ENCODE measurements at regions not wholly inside any gene's neighbourhood (a gene's known extent, or its start where the extent isn't known, plus 50 kb on each side); places are given as distances from the start of the nearest gene placed in this dataset.

DNA sequence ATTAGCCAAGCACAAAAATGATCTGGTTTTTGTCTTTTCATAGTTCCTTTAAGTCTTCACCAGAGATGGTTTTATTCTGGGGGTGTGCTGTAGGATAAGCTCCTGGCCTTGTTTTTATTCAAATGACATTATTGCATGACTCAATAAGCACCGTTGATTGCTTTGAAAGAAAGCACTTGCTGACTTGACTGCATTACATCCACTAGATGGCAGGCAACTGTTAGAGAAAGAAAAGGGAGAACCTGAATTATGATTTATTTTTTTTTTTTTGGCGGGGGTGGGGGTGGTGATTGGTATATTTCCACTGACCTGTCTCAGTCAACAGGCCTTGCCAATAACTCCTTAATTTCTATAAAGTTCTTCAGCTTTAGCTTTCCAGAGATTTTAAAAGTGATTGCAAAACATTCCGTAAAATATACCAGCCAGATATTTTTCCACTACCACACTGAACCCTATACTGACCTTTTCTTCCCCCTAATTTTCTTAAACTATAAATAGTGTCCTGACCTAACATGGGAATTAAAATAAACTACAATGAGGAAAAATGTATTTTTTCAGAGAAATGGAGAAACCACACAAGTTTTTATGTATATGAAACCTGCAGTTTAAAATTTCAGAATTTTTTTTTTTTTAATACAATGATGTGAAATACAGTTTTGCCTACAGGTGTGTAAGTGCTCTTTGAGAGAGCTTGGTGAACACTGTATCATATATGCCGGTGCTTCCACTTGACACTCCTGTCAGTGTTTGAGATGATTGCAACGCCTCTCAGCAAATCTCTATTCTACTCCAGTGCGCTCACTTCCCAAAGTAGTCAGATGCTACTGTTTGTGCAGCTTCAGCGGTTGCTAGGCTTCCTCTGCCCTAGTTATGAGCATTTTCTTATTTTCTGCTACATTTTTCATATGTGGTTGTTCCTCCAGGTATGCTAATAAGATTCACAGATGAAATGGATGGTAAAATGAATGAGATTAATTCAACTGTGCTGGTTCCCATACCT is 274.3 kb downstream of the CD109 start:
- peak; percentile 79 for DNase-seq
- H3K36me3 ChIP-seq (ENCODE audit: insufficient read depth, low read length), result no peaks in the 10 kb centered on the region
- H3K27me3 ChIP-seq (ENCODE audit: low read length), result no peaks in the 10 kb centered on the region
- no peak overlapping the region for H3K4me2 ChIP-seq (ENCODE audit: low read depth, low read length, poor library complexity, severe bottlenecking)
- no peaks in the 10 kb centered on the region for H3K9me2 ChIP-seq (replicated peaks; ENCODE audit: insufficient read depth, low read length)
- H3K79me2 ChIP-seq (ENCODE audit: low read length), result no peaks in the 10 kb centered on the region
- no peaks in the 10 kb centered on the region for H3K9me3 ChIP-seq (ENCODE audit: low read length)
- H4K20me1 ChIP-seq (ENCODE audit: insufficient read depth, low read depth, low read length), result no peaks in the 10 kb centered on the region
- no peak overlapping the region for H3K4me3 ChIP-seq (ENCODE audit: low read length)
- no peak overlapping the region for H3K27ac ChIP-seq (ENCODE audit: low read length)
- H3K9ac ChIP-seq (ENCODE audit: low read length), result no peak overlapping the region
- no peak overlapping the region for H2AFZ ChIP-seq (ENCODE audit: low read length)
- no peaks in the 10 kb centered on the region for H3K4me1 ChIP-seq (ENCODE audit: low read length)

DNA sequence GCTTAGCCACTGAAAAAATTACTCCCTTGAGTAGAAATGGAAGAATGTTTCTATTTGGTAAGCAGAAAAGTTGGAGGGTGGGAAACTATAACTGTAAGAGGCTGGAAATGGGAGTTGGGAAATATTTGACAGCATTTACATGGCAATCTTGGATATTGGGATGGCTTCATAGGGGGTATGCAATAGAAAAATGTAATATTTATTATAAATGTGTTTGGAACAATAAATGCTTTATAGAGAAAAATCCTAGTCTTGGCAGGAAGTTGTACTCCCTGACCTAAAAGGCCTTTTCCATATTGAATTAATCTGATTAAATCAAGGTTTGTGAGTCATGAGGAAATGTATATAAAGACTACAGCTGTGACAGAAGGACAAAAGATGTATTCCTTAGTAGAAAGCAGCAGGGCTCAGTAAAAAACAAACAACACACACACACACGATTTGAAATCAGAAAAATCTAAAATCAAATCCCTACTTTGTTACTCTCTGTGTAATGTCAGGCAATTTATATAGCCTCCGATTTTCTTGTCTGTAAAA is 272.3 kb downstream of the CD109 start:
- Histone ChIP-seq H3K9ac (ENCODE audit: low read length) (no peak overlapping the region), H3K9me2 (replicated peaks; ENCODE audit: insufficient read depth, low read length) (no peaks in the 10 kb centered on the region), H3K27ac (ENCODE audit: low read length) (no peak overlapping the region), H3K4me3 (ENCODE audit: low read length) (no peak overlapping the region), H3K27me3 (ENCODE audit: low read length) (no peaks in the 10 kb centered on the region), H2AFZ (ENCODE audit: low read length) (no peak overlapping the region), H3K4me1 (ENCODE audit: low read length) (no peaks in the 10 kb centered on the region), H3K79me2 (ENCODE audit: low read length) (no peaks in the 10 kb centered on the region), H3K9me3 (ENCODE audit: low read length) (no peaks in the 10 kb centered on the region), H4K20me1 (ENCODE audit: insufficient read depth, low read depth, low read length) (no peaks in the 10 kb centered on the region), H3K4me2 (ENCODE audit: low read depth, low read length, poor library complexity, severe bottlenecking) (no peak overlapping the region), H3K36me3 (ENCODE audit: insufficient read depth, low read length) (no peaks in the 10 kb centered on the region)
- DNase-seq, result no peak

DNA sequence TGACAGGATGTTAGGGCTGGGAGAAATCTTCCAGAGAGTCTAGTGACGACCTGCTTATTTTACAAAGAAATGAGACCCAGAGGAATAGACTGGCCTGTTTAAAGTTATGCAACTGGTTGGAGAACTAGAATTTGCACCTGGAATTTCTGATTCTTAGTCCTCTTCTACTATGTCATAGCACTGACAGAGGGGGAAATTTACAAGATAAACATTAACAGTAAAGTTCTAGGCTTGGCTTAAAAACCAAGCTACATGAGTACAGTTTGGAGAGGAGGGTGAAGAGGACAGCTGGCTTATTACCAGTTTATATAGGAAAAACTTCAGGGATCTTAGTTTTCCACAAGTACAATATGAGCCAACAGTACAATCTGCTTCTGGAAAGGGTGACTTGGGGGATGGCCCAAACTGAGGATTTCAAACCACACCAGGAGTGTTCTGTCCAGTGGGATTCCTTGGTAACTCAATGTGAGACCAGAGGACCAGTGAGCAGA is 269.6 kb downstream of the CD109 start:
- no peak overlapping the region for H3K27ac ChIP-seq (ENCODE audit: low read length)
- H3K4me1 ChIP-seq (ENCODE audit: low read length), result no peaks in the 10 kb centered on the region
- no peak overlapping the region for H3K4me3 ChIP-seq (ENCODE audit: low read length)
- no peak overlapping the region for H3K9ac ChIP-seq (ENCODE audit: low read length)
- no peaks in the 10 kb centered on the region for H4K20me1 ChIP-seq (ENCODE audit: insufficient read depth, low read depth, low read length)
- H3K79me2 ChIP-seq (ENCODE audit: low read length), result no peaks in the 10 kb centered on the region
- H3K36me3 ChIP-seq (ENCODE audit: insufficient read depth, low read length), result no peaks in the 10 kb centered on the region
- no peak overlapping the region for H3K4me2 ChIP-seq (ENCODE audit: low read depth, low read length, poor library complexity, severe bottlenecking)
- no peak overlapping the region for H2AFZ ChIP-seq (ENCODE audit: low read length)
- DNase-seq, result no peak
- H3K9me3 ChIP-seq (ENCODE audit: low read length), result no peaks in the 10 kb centered on the region
- no peaks in the 10 kb centered on the region for H3K9me2 ChIP-seq (replicated peaks; ENCODE audit: insufficient read depth, low read length)
- no peaks in the 10 kb centered on the region for H3K27me3 ChIP-seq (ENCODE audit: low read length)

DNA sequence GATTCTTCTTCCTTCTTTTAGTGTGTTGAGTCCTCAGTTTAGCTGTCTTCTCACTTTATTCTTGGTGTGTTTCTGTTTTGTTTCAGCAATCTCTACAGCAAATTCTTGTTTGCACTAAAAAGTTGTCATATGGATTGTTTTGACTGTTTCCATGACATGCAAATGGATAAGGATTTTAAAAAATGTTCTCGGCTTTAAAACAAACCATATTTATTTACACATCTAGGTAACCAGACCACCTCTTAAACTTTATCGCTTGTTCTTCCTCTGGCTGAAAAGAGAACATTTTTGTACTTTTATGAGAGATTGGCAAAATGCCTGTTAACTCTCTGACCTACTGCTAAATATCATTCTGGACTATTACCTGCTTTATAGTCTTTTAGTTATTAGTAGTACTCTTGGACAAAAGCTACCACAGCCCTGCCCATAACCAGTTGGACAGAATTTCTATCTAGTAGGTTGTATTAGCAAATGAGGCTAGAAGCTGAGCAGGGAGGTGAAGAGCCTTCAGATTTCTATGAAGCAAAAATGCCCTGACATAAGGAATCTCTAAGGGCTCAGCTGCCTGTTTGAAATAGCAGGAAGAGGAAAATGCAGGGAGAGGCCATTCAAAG is 268.3 kb downstream of the CD109 start:
- Histone ChIP-seq H3K4me3 (ENCODE audit: low read length) (no peak overlapping the region), H3K9me2 (replicated peaks; ENCODE audit: insufficient read depth, low read length) (no peaks in the 10 kb centered on the region), H2AFZ (ENCODE audit: low read length) (no peak overlapping the region), H3K4me2 (ENCODE audit: low read depth, low read length, poor library complexity, severe bottlenecking) (no peak overlapping the region), H3K36me3 (ENCODE audit: insufficient read depth, low read length) (no peaks in the 10 kb centered on the region), H3K79me2 (ENCODE audit: low read length) (no peaks in the 10 kb centered on the region), H3K27me3 (ENCODE audit: low read length) (no peaks in the 10 kb centered on the region), H3K9me3 (ENCODE audit: low read length) (no peaks in the 10 kb centered on the region), H3K9ac (ENCODE audit: low read length) (no peak overlapping the region), H3K4me1 (ENCODE audit: low read length) (no peaks in the 10 kb centered on the region), H4K20me1 (ENCODE audit: insufficient read depth, low read depth, low read length) (no peaks in the 10 kb centered on the region), H3K27ac (ENCODE audit: low read length) (no peak overlapping the region)
- DNase-seq, result no peak

DNA sequence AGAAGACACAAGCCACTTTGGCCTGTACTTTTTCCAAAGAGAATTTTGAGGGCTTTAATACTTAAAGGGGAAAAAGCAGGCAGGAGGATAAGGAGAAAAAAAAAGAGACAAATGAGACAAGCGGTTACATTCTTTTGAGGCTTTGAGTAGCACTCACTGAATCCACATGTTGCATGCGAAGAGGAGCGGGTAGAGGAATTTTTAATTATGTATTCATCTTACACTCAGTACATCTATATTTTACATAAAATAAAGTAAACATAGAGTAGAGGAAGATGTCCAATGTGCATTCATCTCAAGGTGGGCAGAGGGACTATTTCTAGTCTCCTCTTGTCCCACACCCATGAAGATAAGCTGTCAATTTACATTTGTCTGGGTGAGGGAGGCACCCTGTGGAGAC is 266.9 kb downstream of the CD109 start:
- Histone ChIP-seq H4K20me1 (ENCODE audit: insufficient read depth, low read depth, low read length) (no peaks in the 10 kb centered on the region), H3K4me2 (ENCODE audit: low read depth, low read length, poor library complexity, severe bottlenecking) (no peak overlapping the region), H3K27ac (ENCODE audit: low read length) (no peak overlapping the region), H3K9me2 (replicated peaks; ENCODE audit: insufficient read depth, low read length) (no peaks in the 10 kb centered on the region), H2AFZ (ENCODE audit: low read length) (no peak overlapping the region), H3K36me3 (ENCODE audit: insufficient read depth, low read length) (no peaks in the 10 kb centered on the region), H3K4me3 (ENCODE audit: low read length) (no peak overlapping the region), H3K9ac (ENCODE audit: low read length) (no peak overlapping the region), H3K79me2 (ENCODE audit: low read length) (no peaks in the 10 kb centered on the region), H3K4me1 (ENCODE audit: low read length) (no peaks in the 10 kb centered on the region), H3K9me3 (ENCODE audit: low read length) (no peaks in the 10 kb centered on the region), H3K27me3 (ENCODE audit: low read length) (no peaks in the 10 kb centered on the region)
- DNase-seq, result no peak

DNA sequence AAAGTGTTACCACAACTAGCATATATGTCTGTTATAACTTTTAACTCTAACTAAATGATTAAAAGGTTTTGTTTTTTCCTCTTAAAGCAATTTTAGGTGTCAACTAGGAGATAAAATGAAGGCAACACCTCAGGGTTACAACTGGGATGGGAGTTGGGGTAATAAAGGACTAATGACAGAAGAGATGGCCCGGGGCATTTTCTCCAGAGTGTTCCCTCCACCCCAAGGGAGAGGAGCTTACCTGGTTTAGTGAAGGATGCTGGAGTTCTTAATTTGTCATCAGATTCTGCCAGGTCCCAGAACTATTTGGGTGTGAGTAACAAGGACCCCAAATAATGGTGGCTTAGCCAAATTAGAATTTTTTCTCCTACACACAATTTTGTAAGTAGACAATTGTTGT is 260.3 kb downstream of the CD109 start:
- Histone ChIP-seq H3K4me2 (ENCODE audit: low read depth, low read length, poor library complexity, severe bottlenecking) (no peak overlapping the region), H3K9ac (ENCODE audit: low read length) (no peak overlapping the region), H3K4me1 (ENCODE audit: low read length) (no peaks in the 10 kb centered on the region), H4K20me1 (ENCODE audit: insufficient read depth, low read depth, low read length) (no peaks in the 10 kb centered on the region), H3K9me3 (ENCODE audit: low read length) (no peaks in the 10 kb centered on the region), H3K36me3 (ENCODE audit: insufficient read depth, low read length) (no peaks in the 10 kb centered on the region), H3K27me3 (ENCODE audit: low read length) (no peaks in the 10 kb centered on the region), H3K4me3 (ENCODE audit: low read length) (no peak overlapping the region), H3K9me2 (replicated peaks; ENCODE audit: insufficient read depth, low read length) (no peaks in the 10 kb centered on the region), H3K27ac (ENCODE audit: low read length) (no peak overlapping the region), H2AFZ (ENCODE audit: low read length) (no peak overlapping the region), H3K79me2 (ENCODE audit: low read length) (no peaks in the 10 kb centered on the region)
- DNase-seq, result no peak

DNA sequence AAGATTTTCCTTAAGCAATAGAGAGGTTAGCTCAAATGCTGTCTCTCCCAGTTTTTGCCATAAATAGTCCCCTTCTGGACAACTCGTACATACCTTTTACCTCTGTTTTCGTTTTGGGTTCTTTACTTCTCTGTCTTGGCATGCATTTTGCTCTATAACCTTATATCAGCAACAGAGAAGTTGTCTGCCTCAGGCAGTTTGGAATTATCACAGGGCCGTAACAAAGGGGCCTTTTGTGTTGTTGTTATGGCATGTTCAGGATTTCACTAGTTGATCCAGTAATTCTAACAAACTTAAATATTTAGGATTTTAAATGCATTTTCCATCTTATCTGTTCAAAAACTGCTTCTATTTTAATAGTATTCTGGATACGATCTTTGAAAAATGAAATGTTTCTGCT is 259.8 kb downstream of the CD109 start:
- Histone ChIP-seq H3K79me2 (ENCODE audit: low read length) (no peaks in the 10 kb centered on the region), H3K9me2 (replicated peaks; ENCODE audit: insufficient read depth, low read length) (no peaks in the 10 kb centered on the region), H3K4me3 (ENCODE audit: low read length) (no peak overlapping the region), H3K4me2 (ENCODE audit: low read depth, low read length, poor library complexity, severe bottlenecking) (no peak overlapping the region), H2AFZ (ENCODE audit: low read length) (no peak overlapping the region), H3K27ac (ENCODE audit: low read length) (no peak overlapping the region), H3K9me3 (ENCODE audit: low read length) (no peaks in the 10 kb centered on the region), H3K36me3 (ENCODE audit: insufficient read depth, low read length) (no peaks in the 10 kb centered on the region), H3K9ac (ENCODE audit: low read length) (no peak overlapping the region), H4K20me1 (ENCODE audit: insufficient read depth, low read depth, low read length) (no peaks in the 10 kb centered on the region), H3K4me1 (ENCODE audit: low read length) (no peaks in the 10 kb centered on the region), H3K27me3 (ENCODE audit: low read length) (no peaks in the 10 kb centered on the region)
- DNase-seq, result no peak

DNA sequence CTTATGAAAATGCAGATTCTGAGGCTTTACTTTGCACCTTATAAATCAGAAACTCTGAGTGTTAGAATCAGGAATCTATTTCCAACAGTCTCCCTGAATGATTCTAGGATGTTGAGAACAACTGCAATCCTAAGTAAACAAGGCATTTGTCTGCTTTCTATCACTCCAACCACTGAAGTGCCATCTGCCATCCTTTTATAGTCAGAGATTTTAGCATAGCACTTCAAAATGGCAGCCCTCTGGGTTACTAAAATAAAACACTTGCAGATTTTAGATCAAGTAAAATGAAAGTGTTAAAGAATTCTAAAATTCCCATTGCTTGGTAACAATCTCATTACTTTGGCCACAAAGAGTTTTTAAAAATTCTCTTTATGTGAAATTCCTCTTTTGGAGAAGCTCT is 258.9 kb downstream of the CD109 start:
- no peaks in the 10 kb centered on the region for H3K4me1 ChIP-seq (ENCODE audit: low read length)
- no peak overlapping the region for H3K4me2 ChIP-seq (ENCODE audit: low read depth, low read length, poor library complexity, severe bottlenecking)
- H3K79me2 ChIP-seq (ENCODE audit: low read length), result no peaks in the 10 kb centered on the region
- H3K27me3 ChIP-seq (ENCODE audit: low read length), result no peaks in the 10 kb centered on the region
- no peak for DNase-seq
- no peak overlapping the region for H3K9ac ChIP-seq (ENCODE audit: low read length)
- no peak overlapping the region for H2AFZ ChIP-seq (ENCODE audit: low read length)
- no peaks in the 10 kb centered on the region for H4K20me1 ChIP-seq (ENCODE audit: insufficient read depth, low read depth, low read length)
- no peaks in the 10 kb centered on the region for H3K36me3 ChIP-seq (ENCODE audit: insufficient read depth, low read length)
- no peak overlapping the region for H3K4me3 ChIP-seq (ENCODE audit: low read length)
- no peaks in the 10 kb centered on the region for H3K9me3 ChIP-seq (ENCODE audit: low read length)
- H3K9me2 ChIP-seq (replicated peaks; ENCODE audit: insufficient read depth, low read length), result no peaks in the 10 kb centered on the region
- H3K27ac ChIP-seq (ENCODE audit: low read length), result no peak overlapping the region

Data from Karpas-422 (cell line).